ENCODE measurements at regions not wholly inside any gene's neighbourhood (a gene's known extent, or its start where the extent isn't known, plus 50 kb on each side); places are given as distances from the start of the nearest gene placed in this dataset.

- H3K9ac ChIP-seq (ENCODE audit: low read depth in 1 of 2, low read length in 2 of 2) = no peak overlapping the region
- H3K36me3 ChIP-seq (ENCODE audit: control insufficient read depth in 4 of 4, insufficient read depth in 3 of 4, low read depth in 1 of 4, low read length in 3 of 4) = no peaks in the 10 kb centered on the region
- H3K27me3 ChIP-seq (ENCODE audit: control insufficient read depth in 4 of 4, insufficient read depth in 4 of 4, low read length in 3 of 4) = no peaks in the 10 kb centered on the region
- H3K4me1 ChIP-seq (ENCODE audit: control insufficient read depth in 4 of 4, insufficient read depth in 4 of 4, low read length in 3 of 4) = no peaks in the 10 kb centered on the region
- H3K9me3 ChIP-seq (ENCODE audit: control insufficient read depth in 4 of 4, low read length in 3 of 4) = no peaks in the 10 kb centered on the region
- DNase-seq (ENCODE audit: low spot score) = no peak
- H3K27ac ChIP-seq (ENCODE audit: low read depth in 1 of 2, low read length in 2 of 2) = no peak overlapping the region
- no peak overlapping the region for H3K4me3 ChIP-seq (ENCODE audit: low read depth in 1 of 3, low read length in 3 of 3)
- 82% methylated on average over 5 of the region's 5 CpGs for WGBS
- TF ChIP-seq EGR1 (IDR thresholded peaks at IDR 0.05; ENCODE audit: low read depth in 2 of 2) (no peak), RAD21 (IDR thresholded peaks at IDR 0.05) (no peak), JUND (IDR thresholded peaks at IDR 0.05) (no peak), SP1 (IDR thresholded peaks at IDR 0.05) (no peak), FOXA2 (IDR thresholded peaks at IDR 0.05) (no peak)
These were observed 71.0 kb upstream of the CACHD1 start for GRCh38 chr1:64398936-64399335.

- WGBS = 97% methylated on average over 1 of the region's 1 CpG
- no peaks in the 10 kb centered on the region for H3K9me3 ChIP-seq (ENCODE audit: control insufficient read depth in 4 of 4, low read length in 3 of 4)
- no peak for DNase-seq (ENCODE audit: low spot score)
- TF ChIP-seq REST (IDR thresholded peaks at IDR 0.05) (no peak), CTCF (IDR thresholded peaks at IDR 0.05; ENCODE audit: low read depth, low read length, missing input control) (no peak), NR2F2 (IDR thresholded peaks at IDR 0.05) (no peak), ATF3 (IDR thresholded peaks at IDR 0.05) (no peak), HNF4A (conservative IDR thresholded peaks at IDR 0.05) (no peak), GABPA (IDR thresholded peaks at IDR 0.05 in 1 of 2, conservative IDR thresholded peaks at IDR 0.05 in 1 of 2) (no peak), ZBTB33 (IDR thresholded peaks at IDR 0.05) (no peak), TAF1 (conservative IDR thresholded peaks at IDR 0.05) (no peak), HNF4G (IDR thresholded peaks at IDR 0.05) (no peak), FOXA1 (IDR thresholded peaks at IDR 0.05) (no peak), RXRA (IDR thresholded peaks at IDR 0.05) (no peak)
- no peaks in the 10 kb centered on the region for H3K27me3 ChIP-seq (ENCODE audit: control insufficient read depth in 4 of 4, insufficient read depth in 4 of 4, low read length in 3 of 4)
- H3K36me3 ChIP-seq (ENCODE audit: control insufficient read depth in 4 of 4, insufficient read depth in 3 of 4, low read depth in 1 of 4, low read length in 3 of 4) = no peaks in the 10 kb centered on the region
- H3K9ac ChIP-seq (ENCODE audit: low read depth in 1 of 2, low read length in 2 of 2) = no peak overlapping the region
- H3K4me3 ChIP-seq (ENCODE audit: low read depth in 1 of 3, low read length in 3 of 3) = no peak overlapping the region
- H3K4me1 ChIP-seq (ENCODE audit: control insufficient read depth in 4 of 4, insufficient read depth in 4 of 4, low read length in 3 of 4) = no peaks in the 10 kb centered on the region
- H3K27ac ChIP-seq (ENCODE audit: low read depth in 1 of 2, low read length in 2 of 2) = no peak overlapping the region
These were observed 68.6 kb upstream of the CACHD1 start for GRCh38 chr1:64401285-64401684.
